HG03354 (cell line): ENCODE measurements at regions not wholly inside any gene's neighbourhood (a gene's known extent, or its start where the extent isn't known, plus 50 kb on each side); places are given as distances from the start of the nearest gene placed in this dataset.

Experiments used
- ATAC-seq: cut with Tn5 transposase; IDR thresholded peaks from one replicate; pipeline ENCODE4 v1.9.1; 2021; ENCODE audit warnings: mild to moderate bottlenecking; ENCODE audit not compliant: unreplicated experiment, poor library complexity, severe bottlenecking

- no peak for ATAC-seq
These were observed 130.6 kb upstream of the UBASH3B start for GRCh38 chr11:122524898-122525297.

GRCh38 chr11:122523846-122524805 is 131.4 kb upstream of the UBASH3B start:
- ATAC-seq = no peak

- ATAC-seq = no peak
These were observed 133.9 kb upstream of the UBASH3B start for GRCh38 chr11:122521626-122522025.

GRCh38 chr11:122517403-122518379 is 137.8 kb upstream of the UBASH3B start:
- no peak for ATAC-seq

GRCh38 chr11:122516686-122517085 is 138.8 kb upstream of the UBASH3B start:
- no peak for ATAC-seq

- no peak for ATAC-seq
These were observed 141.5 kb upstream of the UBASH3B start for GRCh38 chr11:122513997-122514396.

GRCh38 chr11:122513328-122513727 is 142.2 kb upstream of the UBASH3B start:
- no peak for ATAC-seq

- no peak for ATAC-seq
These were observed 142.8 kb upstream of the UBASH3B start for GRCh38 chr11:122512688-122513087.

- no peak for ATAC-seq
These were observed 145.6 kb upstream of the UBASH3B start for GRCh38 chr11:122509899-122510298.

- ATAC-seq = no peak
These were observed 146.4 kb upstream of the UBASH3B start for GRCh38 chr11:122509091-122509490.

GRCh38 chr11:122505304-122506006 is 150.1 kb upstream of the UBASH3B start:
- peak; percentile 93 for ATAC-seq

GRCh38 chr11:122494221-122494620 is 161.3 kb upstream of the UBASH3B start:
- ATAC-seq = no peak

- no peak for ATAC-seq
These were observed 164.0 kb upstream of the UBASH3B start for GRCh38 chr11:122491509-122491908.

- ATAC-seq = no peak
These were observed 166.4 kb upstream of the UBASH3B start for GRCh38 chr11:122488892-122489706.

GRCh38 chr11:122487669-122488068 is 167.9 kb upstream of the UBASH3B start:
- ATAC-seq = no peak

- no peak for ATAC-seq
These were observed 168.6 kb upstream of the UBASH3B start for GRCh38 chr11:122486793-122487495.

GRCh38 chr11:122478986-122479385 is 176.5 kb upstream of the UBASH3B start:
- ATAC-seq = no peak

GRCh38 chr11:122468965-122469364 is 186.6 kb upstream of the UBASH3B start:
- ATAC-seq = no peak
